Endothelial cell of umbilical vein (primary cell): ENCODE measurements at regions not wholly inside any gene's neighbourhood (a gene's known extent, or its start where the extent isn't known, plus 50 kb on each side); places are given as distances from the start of the nearest gene placed in this dataset.
"Not testable (repeated sequence)": the region's sequence is repeated elsewhere in the genome, so short reads cannot be mapped to it uniquely, and the experiment has no call there.

ENCODE experiments used
- BruUV-seq: library from RNA; stranded (reverse); fragments of 400-500 nt; replicated peaks from 2 replicates; lab custom pipeline; 2021; lab: Mats Ljungman, UMichigan
- CTCF ChIA-PET: fragments of 300-600, 350-600 bp; sonication (Branson Sonifier 250); formaldehyde crosslinking; loops from one replicate; lab custom pipeline; 2021; ENCODE audit warnings: antibody characterized with exemption, inconsistent platforms; lab: Charles Lee
- POLR2A ChIA-PET: fragments of 300-600, 350-600 bp; sonication (Branson Sonifier 250); formaldehyde crosslinking; loops from one replicate; lab custom pipeline; 2021; ENCODE audit warnings: antibody characterized with exemption, inconsistent platforms; lab: Charles Lee
- DNase-seq: peaks from one replicate; pipeline ENCODE4 v3.0.0-alpha.2; 2011; ENCODE audit warnings: low read depth, low spot score
- FAIRE-seq: peaks from 2 replicates; lab custom pipeline; 2011; peaks lifted over from hg19 to GRCh38; lab: Jason Lieb, UNC
- H2AFZ ChIP-seq: 2 replicates; pipeline ENCODE4 v1.6.0; 2012; ENCODE audit warnings: low read depth, low read length, control low read depth, inconsistent platforms
- H3K27ac ChIP-seq: 2 replicates; pipeline ENCODE4 v1.5.1; 2011; ENCODE audit warnings: low read depth, mild to moderate bottlenecking, control low read depth, low read length, moderate library complexity; ENCODE audit not compliant: insufficient read depth
- H3K27me3 ChIP-seq, 2 experiments: 2 replicates each; pipeline versions ENCODE4 v1.6.0 to v1.6.1; 2011; ENCODE audit warnings: low read length in 2 of 2, mixed read lengths in 1 of 2; ENCODE audit not compliant: control insufficient read depth in 2 of 2, insufficient read depth in 2 of 2
- H3K36me3 ChIP-seq, 2 experiments: 2 replicates in 1 of 2; 3 replicates in 1 of 2; pipeline ENCODE4 v1.5.1; 2011; ENCODE audit warnings: low read length in 2 of 2, mild to moderate bottlenecking in 1 of 2, moderate library complexity in 1 of 2; ENCODE audit not compliant: control insufficient read depth in 2 of 2, insufficient read depth in 2 of 2; ENCODE audit errors: extremely low read depth in 1 of 2
- H3K4me1 ChIP-seq: 3 replicates; pipeline ENCODE4 v1.5.1; 2011; ENCODE audit warnings: mild to moderate bottlenecking, low read length; ENCODE audit not compliant: control insufficient read depth, insufficient read depth; ENCODE audit errors: extremely low read depth
- H3K4me2 ChIP-seq: 2 replicates; pipeline ENCODE4 v1.6.1; 2011; ENCODE audit warnings: low read length, control low read depth, mixed read lengths; ENCODE audit not compliant: insufficient read depth
- H3K4me3 ChIP-seq, 3 experiments: fragments of 200-600 bp in 1 of 3; sonication (generic), shearing (Covaris generic) in 1 of 3; replicated peaks in 1 of 3; 2 replicates each; pipeline ENCODE4 v1.5.1; 2011 to 2016; ENCODE audit warnings: control low read depth in 3 of 3, low read length in 3 of 3, mild to moderate bottlenecking in 2 of 3, inconsistent platforms in 1 of 3, low read depth in 1 of 3, moderate library complexity in 1 of 3; ENCODE audit not compliant: insufficient read depth in 1 of 3
- H3K79me2 ChIP-seq: 2 replicates; pipeline ENCODE4 v1.6.0; 2012; ENCODE audit warnings: low read length, inconsistent platforms; ENCODE audit not compliant: control insufficient read depth, insufficient read depth
- H3K9ac ChIP-seq: replicated peaks from 2 replicates; pipeline ENCODE3; 2011; ENCODE audit warnings: low read length, control low read depth; ENCODE audit not compliant: insufficient read depth; ENCODE audit errors: extremely low read depth
- H3K9me1 ChIP-seq: replicated peaks from 3 replicates; pipeline ENCODE4 v1.6.0; 2011; ENCODE audit warnings: mild to moderate bottlenecking, low read length; ENCODE audit not compliant: control insufficient read depth, insufficient read depth; ENCODE audit errors: extremely low read depth
- H3K9me3 ChIP-seq: replicated peaks from 2 replicates; pipeline ENCODE4 v1.5.1; 2012; ENCODE audit warnings: low read length, inconsistent platforms; ENCODE audit not compliant: control insufficient read depth, insufficient read depth
- H4K20me1 ChIP-seq: replicated peaks from 2 replicates; pipeline ENCODE3; 2011; ENCODE audit warnings: mild to moderate bottlenecking, low read length; ENCODE audit not compliant: control insufficient read depth, insufficient read depth; ENCODE audit errors: extremely low read depth
- CTCF ChIP-seq, 2 donors: IDR thresholded peaks; 1 replicate in 1 of 2; 2 replicates in 1 of 2; pipeline ENCODE4 v1.5.1; 2011; ENCODE audit warnings: low read length in 2 of 2, mild to moderate bottlenecking in 2 of 2, moderate library complexity in 2 of 2, control low read depth in 1 of 2, inconsistent platforms in 1 of 2, low read depth in 1 of 2; ENCODE audit not compliant: insufficient read depth in 1 of 2; ENCODE audit errors: extremely low read depth in 1 of 2
- EZH2 ChIP-seq: IDR thresholded peaks from 2 replicates; pipeline ENCODE4 v1.6.1; 2012; ENCODE audit warnings: borderline replicate concordance, low read depth, mild to moderate bottlenecking, moderate library complexity, low read length, inconsistent platforms; ENCODE audit not compliant: severe bottlenecking
- FOS ChIP-seq: IDR thresholded peaks from 2 replicates; pipeline ENCODE4 v1.6.1; 2011; ENCODE audit warnings: mild to moderate bottlenecking, low read length, moderate library complexity, borderline replicate concordance; ENCODE audit not compliant: insufficient read depth
- JUN ChIP-seq: IDR thresholded peaks from 2 replicates; pipeline ENCODE4 v1.6.1; 2011; ENCODE audit warnings: borderline replicate concordance, low read depth; ENCODE audit not compliant: insufficient read length, insufficient read depth
- MYC ChIP-seq: IDR thresholded peaks from one replicate; pipeline ENCODE4 v1.6.1; 2011; ENCODE audit warnings: mild to moderate bottlenecking, low read depth, low read length
- POLR2A ChIP-seq: IDR thresholded peaks from 2 replicates; pipeline ENCODE4 v1.6.1; 2012; ENCODE audit warnings: low read depth, mild to moderate bottlenecking, control low read depth, low read length
- dilution Hi-C: fragments of 300-500 bp; cut with MboI; formaldehyde crosslinking; loops from one replicate; pipeline ENCODE4 v1.15.0; 2019; ENCODE audit warnings: low sequenced_read_pairs; ENCODE audit not compliant: extremely low pct_ligation_motif_present
- intact Hi-C: fragments of 100-400 bp; cut with micrococcal nuclease; formaldehyde crosslinking; loops from one replicate; pipeline ENCODE4 v1.10.0; 2022

GRCh38 chr5:85638495-85639125 lies 979.1 kb upstream of the COX7C start:
- H4K20me1 ChIP-seq, H3K4me3 ChIP-seq, CTCF ChIA-PET: not testable (repeated sequence)

GRCh38 chr5:85646036-85646435 lies 971.7 kb upstream of the COX7C start:
- no peak for DNase-seq
- BruUV-seq, result no TSS peak

More at GRCh38 chr5:85638495-85639125, 979.1 kb upstream of the COX7C start:
- H3K79me2 ChIP-seq, H3K9me1 ChIP-seq, DNase-seq, H3K4me1 ChIP-seq, H3K27ac ChIP-seq, H2AFZ ChIP-seq, H3K4me2 ChIP-seq, H3K9me3 ChIP-seq, POLR2A ChIA-PET, H3K9ac ChIP-seq, FAIRE-seq, intact Hi-C loops, H3K36me3 ChIP-seq, H3K27me3 ChIP-seq, BruUV-seq, dilution Hi-C loops: not testable (repeated sequence)

More at GRCh38 chr5:85646036-85646435, 971.7 kb upstream of the COX7C start:
- no peak overlapping the region for H3K27ac ChIP-seq
- peak; percentile 28 for FAIRE-seq
- no peaks in the 10 kb centered on the region for H3K9me1 ChIP-seq
- H3K79me2 ChIP-seq, result no peaks in the 10 kb centered on the region
- H3K36me3 ChIP-seq, result no peaks in the 10 kb centered on the region
- H3K4me3 ChIP-seq, result no peak overlapping the region
- POLR2A ChIA-PET, result no interaction called here
- peaks cover 3% of the 10 kb centered on the region for H3K9me3 ChIP-seq
- H3K9ac ChIP-seq, result no peak overlapping the region
- intact Hi-C loops (no loop called here), dilution Hi-C loops (no loop called here)
- TF ChIP-seq JUN (no peak), MYC (no peak), POLR2A (no peak), EZH2 (no peak), CTCF (IDR thresholded peaks at IDR 0.05; ENCODE audit: extremely low read depth in 1 of 2, insufficient read depth in 1 of 2, low read depth in 1 of 2, low read length in 2 of 2) (no peak), FOS (no peak)
- H3K27me3 ChIP-seq, result no peaks in the 10 kb centered on the region
- CTCF ChIA-PET, result no interaction called here
- no peaks in the 10 kb centered on the region for H4K20me1 ChIP-seq
- no peaks in the 10 kb centered on the region for H3K4me1 ChIP-seq
- H2AFZ ChIP-seq, result no peak overlapping the region
- no peak overlapping the region for H3K4me2 ChIP-seq
